ENCODE measurements at regions not wholly inside any gene's neighbourhood (a gene's known extent, or its start where the extent isn't known, plus 50 kb on each side); places are given as distances from the start of the nearest gene placed in this dataset.

GRCh38 chr2:191581003-191581402 is 96.9 kb upstream of the NABP1 start:
- no peak for ATAC-seq
- intact Hi-C loops (cut with DNase I), result no loop called here
- no peak for DNase-seq (ENCODE audit: low spot score)

DNA sequence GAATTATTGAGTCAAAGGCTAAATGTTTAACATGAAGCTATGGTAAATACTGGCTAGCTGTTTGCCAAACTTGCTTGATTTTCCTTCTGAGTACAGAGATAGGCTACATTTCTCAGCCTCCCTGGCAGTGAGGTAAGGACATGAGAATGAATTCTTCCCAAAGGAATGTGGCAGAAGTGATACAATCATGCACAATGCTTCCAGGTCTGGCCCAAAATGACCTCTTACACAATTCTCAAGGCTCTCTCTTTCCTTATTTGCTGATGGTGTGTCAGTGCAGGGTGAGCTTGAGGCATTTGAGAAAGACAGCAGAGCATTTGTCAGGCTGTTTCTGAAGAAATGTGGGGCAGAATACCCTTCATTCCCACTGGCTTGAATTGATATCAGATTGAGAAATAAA is 95.6 kb upstream of the NABP1 start:
- peak; percentile 46 for ATAC-seq
- intact Hi-C loops (cut with DNase I), result no loop called here

GRCh38 chr2:191591025-191591424 is 86.9 kb upstream of the NABP1 start:
- DNase-seq (ENCODE audit: low spot score), result no peak
- intact Hi-C loops (cut with DNase I), result no loop called here
- no peak for ATAC-seq

More for the DNA sequence above, 95.6 kb upstream of the NABP1 start:
- DNase-seq (ENCODE audit: low spot score), result no peak

GRCh38 chr2:191593622-191594385 is 84.1 kb upstream of the NABP1 start:
- ATAC-seq (no peak), DNase-seq (ENCODE audit: low spot score) (no peak)
- intact Hi-C loops (cut with DNase I), result no loop called here

DNA sequence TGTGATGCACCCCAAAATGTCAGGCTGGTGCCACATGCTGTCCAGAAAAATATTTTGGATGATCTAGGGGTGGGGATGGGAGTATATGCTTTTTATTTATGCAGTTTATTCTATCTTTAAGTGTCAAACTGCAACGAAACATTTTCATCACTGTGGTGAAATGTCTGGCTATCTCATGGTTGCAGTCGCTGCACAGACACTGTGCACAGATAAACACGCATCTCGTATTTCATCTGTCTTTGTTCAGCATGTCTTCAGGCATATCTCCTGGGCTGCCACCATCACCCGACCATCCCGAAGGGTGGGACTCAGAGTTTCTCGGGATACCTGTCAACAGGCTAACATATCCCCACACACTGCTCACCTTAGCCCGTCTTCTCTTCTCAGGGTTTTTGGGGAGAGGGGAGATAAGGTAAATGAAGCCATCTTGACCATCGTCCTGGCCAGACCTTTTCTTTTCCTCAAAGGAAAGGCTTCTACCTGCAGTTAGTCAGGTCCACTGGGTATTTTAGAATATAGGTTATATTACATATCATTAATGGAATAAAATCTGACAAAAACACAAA is 80.7 kb upstream of the NABP1 start:
- DNase-seq (ENCODE audit: low spot score) (no peak), ATAC-seq (no peak)
- intact Hi-C loops (cut with DNase I), result no loop called here

DNA sequence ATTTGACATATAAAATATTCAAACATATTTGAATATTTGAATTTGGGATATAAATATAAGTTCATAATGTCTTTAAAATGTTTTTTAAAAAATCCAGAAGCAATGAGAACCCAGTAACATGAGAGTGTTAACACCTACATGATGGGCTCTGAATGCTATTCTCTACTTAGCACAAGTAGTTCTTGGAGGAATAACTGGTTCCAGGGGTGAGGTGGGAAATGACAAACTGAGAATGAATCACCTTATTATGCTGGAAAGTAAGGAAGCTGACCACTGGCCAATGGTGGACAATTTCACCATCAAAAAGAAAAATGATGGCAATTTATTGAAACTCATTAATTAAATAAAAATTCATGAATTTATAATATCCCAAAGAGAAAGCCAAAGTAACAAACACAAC is 79.6 kb upstream of the NABP1 start:
- intact Hi-C loops (cut with DNase I), result no loop called here
- no peak for ATAC-seq

DNA sequence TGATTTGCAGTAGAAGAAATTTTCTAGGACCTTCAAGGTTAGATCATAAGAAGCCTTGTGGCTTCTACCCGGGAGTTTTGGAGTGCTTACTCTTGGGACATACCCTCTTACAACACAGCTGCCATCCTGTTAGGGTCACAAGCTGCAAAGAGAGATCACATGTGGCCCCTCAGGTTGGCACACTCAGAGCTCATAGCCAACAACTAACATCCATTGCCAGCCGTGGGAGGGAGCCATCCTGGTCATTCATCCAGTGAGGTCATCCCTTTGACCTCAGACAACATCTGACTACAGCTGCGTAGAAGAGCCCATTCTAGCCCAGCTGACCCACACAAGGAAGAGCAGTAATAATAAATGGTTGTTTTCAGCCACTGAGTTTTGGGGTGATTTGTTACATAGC is 76.9 kb upstream of the NABP1 start:
- no peak for DNase-seq (ENCODE audit: low spot score)
- ATAC-seq, result no peak
- intact Hi-C loops (cut with DNase I), result no loop called here

More for the DNA sequence above, 79.6 kb upstream of the NABP1 start:
- no peak for DNase-seq (ENCODE audit: low spot score)

- intact Hi-C loops (cut with DNase I), result no loop called here
- DNase-seq (ENCODE audit: low spot score) (no peak), ATAC-seq (no peak)
Observed at GRCh38 chr2:191604154-191604553, 73.8 kb upstream of the NABP1 start.

GRCh38 chr2:191607096-191607495 is 70.8 kb upstream of the NABP1 start:
- intact Hi-C loops (cut with DNase I), result no loop called here
- DNase-seq (ENCODE audit: low spot score) (no peak), ATAC-seq (no peak)

- intact Hi-C loops (cut with DNase I), result no loop called here
- DNase-seq (ENCODE audit: low spot score) (no peak), ATAC-seq (no peak)
Observed at GRCh38 chr2:191610756-191611155, 67.2 kb upstream of the NABP1 start.

DNA sequence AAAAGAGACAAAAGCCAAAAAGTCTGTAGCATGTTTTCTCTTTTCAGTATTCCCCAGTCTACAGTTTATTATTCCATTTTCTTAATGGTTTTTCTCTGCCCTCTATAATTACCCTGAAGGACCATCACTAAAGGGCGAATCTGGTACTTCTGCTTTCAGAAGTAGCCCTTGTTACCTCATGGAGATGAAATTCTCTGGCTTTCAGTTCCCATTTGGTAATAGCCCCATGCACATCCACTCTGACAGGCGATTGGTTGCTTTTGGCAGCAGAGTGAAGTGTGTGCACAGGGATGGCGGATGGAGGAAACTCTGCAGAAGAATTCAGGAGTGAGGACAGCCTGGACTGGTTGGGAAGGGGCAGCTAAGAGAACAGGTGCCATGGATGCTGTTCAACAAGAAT is 66.3 kb upstream of the NABP1 start:
- ATAC-seq, result peak; percentile 68
- no peak for DNase-seq (ENCODE audit: low spot score)
- intact Hi-C loops (cut with DNase I), result no loop called here

DNA sequence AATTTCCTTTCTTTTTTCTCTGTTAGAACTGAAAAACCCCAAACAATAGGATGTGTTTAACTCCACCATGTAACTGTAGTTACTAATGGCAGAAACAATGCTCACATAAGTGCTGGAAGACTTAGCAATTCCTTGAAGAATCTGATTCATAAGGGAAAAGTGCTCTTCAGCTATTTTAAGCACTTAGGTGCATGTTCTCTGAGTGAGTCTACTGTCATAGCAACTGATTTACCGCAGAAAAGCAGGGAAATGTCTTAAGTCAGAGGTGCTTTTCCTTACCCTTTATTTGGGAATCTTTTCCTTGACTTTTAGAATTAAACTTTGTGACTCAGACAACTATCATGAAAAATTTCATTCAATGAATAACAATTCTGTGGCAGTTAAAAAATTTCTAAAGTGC is 65.4 kb upstream of the NABP1 start:
- intact Hi-C loops (cut with DNase I), result no loop called here
- DNase-seq (ENCODE audit: low spot score) (no peak), ATAC-seq (no peak)

- intact Hi-C loops (cut with DNase I), result no loop called here
- no peak for DNase-seq (ENCODE audit: low spot score)
- no peak for ATAC-seq
Observed at GRCh38 chr2:191614759-191615158, 63.2 kb upstream of the NABP1 start.

GRCh38 chr2:191615596-191615995 is 62.3 kb upstream of the NABP1 start:
- ATAC-seq (no peak), DNase-seq (ENCODE audit: low spot score) (no peak)
- intact Hi-C loops (cut with DNase I), result no loop called here

DNA sequence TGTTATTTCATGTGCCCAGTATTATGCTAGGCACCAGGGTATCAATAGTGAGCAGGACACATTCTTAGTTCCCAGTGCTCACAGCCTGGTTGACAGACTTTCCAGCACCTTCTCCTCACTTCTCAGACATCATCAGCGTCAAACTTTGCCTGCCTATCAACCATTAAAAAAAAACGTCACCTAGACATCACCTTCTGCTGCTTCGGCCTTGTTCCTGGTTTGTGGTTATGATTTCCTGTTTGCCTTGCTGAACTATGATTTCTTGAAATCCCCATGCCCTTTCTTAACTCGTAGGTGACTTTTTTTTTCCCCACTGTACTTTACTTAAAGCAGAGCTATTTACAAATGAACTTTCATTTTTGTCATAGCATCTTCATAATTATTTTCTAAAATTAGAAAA is 60.4 kb upstream of the NABP1 start:
- DNase-seq (ENCODE audit: low spot score), result no peak
- peak; percentile 22 for ATAC-seq
- intact Hi-C loops (cut with DNase I), result no loop called here

DNA sequence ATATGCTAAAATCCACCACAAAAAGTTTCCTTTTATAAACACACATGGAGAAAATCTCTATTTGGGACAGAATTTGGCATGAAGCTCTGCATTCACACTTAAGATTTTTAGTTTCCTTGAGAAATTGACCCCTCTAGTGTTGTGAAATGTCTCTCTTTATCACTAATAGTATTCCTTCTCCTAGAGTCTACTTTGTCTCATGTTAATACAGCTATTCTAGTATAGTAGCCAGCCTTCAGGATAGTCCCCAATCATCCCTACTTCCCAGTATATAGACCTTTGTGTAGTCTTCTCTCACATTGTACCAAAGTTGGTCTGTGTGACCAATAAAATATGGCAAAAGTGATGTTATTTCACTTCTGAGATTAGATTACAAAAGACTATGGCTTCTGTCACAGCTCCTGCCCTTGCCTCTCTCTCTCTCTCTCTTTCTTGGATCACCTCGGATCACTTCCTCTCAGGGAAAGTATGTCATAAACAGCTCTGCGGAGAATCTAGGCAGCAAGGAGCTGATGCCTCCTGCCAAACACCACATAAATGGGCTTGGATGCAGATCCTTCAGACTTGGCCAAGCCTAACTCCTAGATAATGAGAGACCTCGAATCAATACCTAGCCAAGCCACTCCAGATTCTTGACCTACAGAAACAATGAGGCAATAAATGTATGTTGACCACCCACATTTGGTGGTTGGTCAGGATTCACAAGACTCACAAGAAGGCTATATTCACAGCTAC is 59.7 kb upstream of the NABP1 start:
- intact Hi-C loops (cut with DNase I), result no loop called here
- peak; percentile 80 for ATAC-seq
- no peak for DNase-seq (ENCODE audit: low spot score)

- intact Hi-C loops (cut with DNase I), result no loop called here
- ATAC-seq (no peak), DNase-seq (ENCODE audit: low spot score) (no peak)
Observed at GRCh38 chr2:191618786-191619185, 59.1 kb upstream of the NABP1 start.

GRCh38 chr2:191620144-191620543 is 57.8 kb upstream of the NABP1 start:
- ATAC-seq (no peak), DNase-seq (ENCODE audit: low spot score) (no peak)
- intact Hi-C loops (cut with DNase I), result no loop called here

GRCh38 chr2:191622374-191623320 is 55.3 kb upstream of the NABP1 start:
- intact Hi-C loops (cut with DNase I), result no loop called here
- no peak for ATAC-seq
- no peak for DNase-seq (ENCODE audit: low spot score)

All from sciatic nerve (tissue), 2 donors.